ENCODE measurements at regions not wholly inside any gene's neighbourhood (a gene's known extent, or its start where the extent isn't known, plus 50 kb on each side); places are given as distances from the start of the nearest gene placed in this dataset.
"Not testable (repeated sequence)": the region's sequence is repeated elsewhere in the genome, so short reads cannot be mapped to it uniquely, and the experiment has no call there.

DNA sequence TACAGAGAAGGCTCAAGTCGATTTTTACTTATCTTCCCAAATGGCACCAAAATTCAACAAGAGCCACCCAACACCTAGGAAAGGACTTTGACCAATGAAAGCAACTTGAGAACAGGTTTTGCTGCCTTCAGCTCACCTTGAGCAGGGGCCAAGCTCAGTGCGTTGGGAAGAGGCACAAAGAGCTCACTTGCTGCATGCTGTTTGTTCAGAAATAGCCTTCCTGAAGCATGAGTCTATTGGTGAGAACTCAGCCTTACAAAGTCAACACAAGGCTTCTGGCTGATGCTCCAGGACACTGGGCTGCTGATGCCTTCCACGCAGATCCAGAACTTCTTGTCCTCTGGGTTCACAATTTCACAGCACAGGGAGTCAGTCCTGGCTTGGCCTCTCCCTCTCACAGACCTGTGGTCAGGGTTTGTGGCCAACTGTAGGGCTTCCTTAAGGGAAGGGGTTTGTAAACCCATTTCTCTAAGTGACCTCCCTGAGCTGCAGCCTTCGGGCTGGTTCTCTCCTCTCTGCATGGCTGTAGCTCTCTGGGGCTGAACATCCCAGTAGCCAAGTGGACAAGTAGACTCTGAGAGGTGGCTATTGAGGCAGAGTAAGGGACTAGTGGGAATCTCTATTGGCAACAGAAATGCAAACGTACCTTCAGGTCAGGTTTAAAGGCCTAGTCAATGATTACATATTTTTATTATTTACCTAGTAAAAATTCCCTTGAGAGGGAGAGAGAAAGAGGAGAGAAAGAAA lies 124.7 kb upstream of the GATA6 start:
- DNase-seq, result no peak

DNA sequence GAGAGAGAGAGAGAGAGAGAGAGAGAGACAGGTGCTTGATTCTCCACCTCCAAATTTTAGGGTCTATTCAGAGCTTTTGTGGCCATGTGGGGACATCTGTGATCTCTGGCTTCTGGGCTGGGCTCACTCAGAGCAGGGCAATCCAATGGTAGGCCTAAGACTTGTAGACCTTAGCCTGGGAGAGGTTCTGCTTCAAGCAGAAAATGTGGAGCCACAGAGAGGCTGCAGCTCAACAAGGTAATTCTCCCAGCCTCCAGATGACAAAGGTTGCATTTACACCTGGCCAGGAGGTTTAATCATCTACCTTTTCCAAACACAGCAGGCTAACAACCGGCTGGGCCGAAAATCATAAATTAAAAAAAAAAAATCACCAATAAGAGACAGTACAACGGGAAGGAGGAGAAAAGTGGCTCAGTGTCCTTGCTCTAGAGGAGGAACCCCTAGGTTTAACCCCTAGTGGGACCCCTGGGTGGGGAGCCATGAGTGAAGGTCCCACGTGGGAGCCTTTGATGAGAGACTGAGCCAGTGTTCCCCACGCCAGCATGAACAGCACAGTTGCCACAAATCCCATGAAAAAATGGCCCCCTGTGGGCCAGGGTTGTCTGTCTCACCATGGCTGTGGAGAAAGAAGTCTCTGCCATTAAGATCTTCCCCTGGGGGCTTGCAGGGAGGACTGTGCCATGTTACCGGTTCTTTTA lies 124.0 kb upstream of the GATA6 start:
- DNase-seq, result no peak

- DNase-seq, result no peak
Observed at GRCh38 chr18:22046473-22046872, 122.9 kb upstream of the GATA6 start.

DNA sequence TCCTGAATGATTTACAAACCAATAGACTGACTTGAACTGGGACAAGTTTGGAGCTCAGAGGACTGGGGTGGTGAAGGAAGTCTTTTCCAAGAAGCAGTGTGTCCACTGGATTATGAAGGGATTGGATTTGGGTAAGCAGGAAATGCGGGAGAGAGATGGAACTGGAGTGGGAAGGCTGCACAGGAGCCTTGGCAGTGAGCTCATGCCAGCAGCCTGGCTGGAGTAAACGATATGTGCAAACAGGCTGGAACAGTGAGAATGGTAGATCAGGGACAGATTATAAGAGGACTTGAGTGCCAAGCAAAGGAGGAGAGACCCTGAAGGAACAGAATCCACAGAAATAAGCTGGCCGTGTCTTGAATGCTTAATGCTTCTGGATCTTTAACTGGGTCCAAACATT lies 121.9 kb upstream of the GATA6 start:
- DNase-seq, result no peak

GRCh38 chr18:22048221-22048620 lies 121.2 kb upstream of the GATA6 start:
- DNase-seq, result no peak

GRCh38 chr18:22048932-22049615 lies 120.3 kb upstream of the GATA6 start:
- DNase-seq, result no peak

GRCh38 chr18:22052405-22053105 lies 116.8 kb upstream of the GATA6 start:
- no peak for DNase-seq

GRCh38 chr18:22055466-22056238 lies 113.7 kb upstream of the GATA6 start:
- DNase-seq, result no peak

DNA sequence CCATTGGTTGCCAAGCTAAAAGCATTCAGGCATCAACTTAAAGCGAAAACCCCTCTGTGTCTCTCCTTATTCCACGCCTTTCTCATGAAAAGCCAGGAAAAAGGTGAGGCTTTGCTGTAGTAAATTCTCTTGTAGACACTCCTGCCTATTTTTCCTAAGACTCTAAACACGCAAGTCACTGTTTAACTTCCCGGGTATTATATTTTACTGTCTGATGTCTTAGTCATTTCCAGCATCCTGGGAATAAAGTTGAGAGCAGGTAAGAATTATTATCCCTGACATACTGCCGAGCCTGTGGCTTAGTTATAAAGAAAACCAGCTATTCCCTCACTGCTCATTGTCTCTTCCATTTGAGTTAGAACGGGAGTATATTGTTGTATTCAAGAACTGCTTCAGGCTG lies 112.4 kb upstream of the GATA6 start:
- no peak for DNase-seq

DNA sequence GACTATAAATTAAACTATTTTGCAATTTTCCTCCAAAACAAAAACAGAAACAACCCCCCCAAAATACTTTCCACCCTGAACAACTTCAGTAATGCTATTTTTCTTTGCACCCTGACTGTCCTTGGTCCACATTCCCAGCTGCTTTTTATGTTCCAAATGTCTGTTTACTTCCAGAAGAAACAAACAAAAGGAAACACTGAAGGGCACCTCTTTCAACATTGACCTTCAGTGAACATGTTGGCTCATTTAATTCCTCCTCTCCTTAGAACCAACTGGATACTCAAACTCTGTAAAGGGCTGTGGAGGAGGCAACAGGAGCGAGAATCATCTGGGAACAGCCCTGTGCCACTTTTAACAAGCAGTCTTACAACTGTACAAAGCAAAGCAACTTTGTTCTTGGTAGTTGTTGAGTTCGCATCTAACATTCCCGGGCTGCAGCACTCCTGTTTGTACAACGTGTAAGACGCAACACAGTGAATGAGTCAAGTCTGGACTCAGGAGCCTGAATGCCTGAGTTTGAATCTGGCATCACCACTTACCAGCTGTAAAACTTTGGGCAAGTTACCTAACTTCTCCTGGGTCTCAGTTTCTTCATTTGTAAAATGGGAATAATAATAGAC lies 111.4 kb upstream of the GATA6 start:
- DNase-seq, result no peak

DNA sequence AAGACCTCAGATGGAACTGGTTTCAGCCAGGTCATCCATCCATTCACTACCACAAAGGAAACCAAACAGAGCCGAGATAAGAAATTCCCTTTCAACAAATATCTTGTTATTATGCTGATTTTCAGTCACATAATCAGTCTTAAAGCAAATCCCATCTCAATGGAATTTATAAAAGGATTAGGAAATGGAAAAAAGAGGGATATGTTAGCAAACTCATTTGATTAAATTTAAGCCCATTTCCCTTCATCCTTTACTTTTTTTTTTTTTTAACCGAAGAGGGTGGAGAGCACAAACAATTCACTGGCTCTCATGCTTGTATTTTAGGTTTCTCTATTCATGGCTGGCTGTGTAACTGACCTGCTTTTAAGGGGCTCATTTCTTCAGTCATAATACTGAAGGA lies 109.0 kb upstream of the GATA6 start:
- no peak for DNase-seq

GRCh38 chr18:22063102-22063501 lies 106.3 kb upstream of the GATA6 start:
- no peak for DNase-seq

- DNase-seq, result no peak
Observed at GRCh38 chr18:22063672-22064071, 105.7 kb upstream of the GATA6 start.

DNA sequence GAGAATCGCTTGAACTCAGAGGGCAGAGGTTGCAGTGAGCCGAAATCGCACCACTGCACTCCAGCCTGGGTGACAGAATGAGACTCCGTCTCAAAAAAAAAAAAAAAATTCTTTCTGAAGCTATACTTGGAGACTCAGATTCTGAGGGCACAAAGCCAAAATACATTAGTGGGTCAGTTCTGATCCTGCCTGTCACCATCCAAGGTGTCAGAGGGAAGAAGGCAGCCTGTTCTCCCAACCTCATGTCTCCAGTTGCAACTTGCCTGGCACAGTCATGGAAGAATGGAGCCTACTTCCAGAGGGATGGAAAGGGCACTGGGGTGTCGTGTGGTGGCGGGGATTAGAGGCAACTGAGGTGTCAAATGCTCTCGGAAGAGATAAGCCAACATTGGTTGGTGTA lies 104.8 kb upstream of the GATA6 start:
- DNase-seq, result no peak

DNA sequence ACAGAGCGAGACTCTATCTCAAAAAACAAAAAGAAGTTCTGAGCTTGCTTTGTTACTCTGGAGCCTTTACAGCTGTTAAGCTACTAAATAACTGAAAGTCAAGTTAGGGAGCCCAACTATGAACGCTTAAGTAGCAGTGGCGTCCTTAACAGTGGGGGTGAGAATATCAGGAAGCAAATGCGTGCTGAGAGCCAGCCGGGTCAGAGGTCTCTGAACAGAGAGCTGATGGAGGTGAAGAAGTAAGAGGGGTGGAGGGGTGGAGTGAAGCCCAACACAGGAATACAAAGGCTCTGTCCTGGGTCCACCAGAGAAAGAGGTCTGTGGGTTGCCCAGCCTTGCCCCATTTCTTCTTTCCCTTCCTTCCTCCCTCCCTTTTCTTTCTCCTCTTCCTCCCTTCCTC lies 104.1 kb upstream of the GATA6 start:
- DNase-seq, result no peak

- no peak for DNase-seq
Observed at GRCh38 chr18:22066083-22066485, 103.3 kb upstream of the GATA6 start.

DNA sequence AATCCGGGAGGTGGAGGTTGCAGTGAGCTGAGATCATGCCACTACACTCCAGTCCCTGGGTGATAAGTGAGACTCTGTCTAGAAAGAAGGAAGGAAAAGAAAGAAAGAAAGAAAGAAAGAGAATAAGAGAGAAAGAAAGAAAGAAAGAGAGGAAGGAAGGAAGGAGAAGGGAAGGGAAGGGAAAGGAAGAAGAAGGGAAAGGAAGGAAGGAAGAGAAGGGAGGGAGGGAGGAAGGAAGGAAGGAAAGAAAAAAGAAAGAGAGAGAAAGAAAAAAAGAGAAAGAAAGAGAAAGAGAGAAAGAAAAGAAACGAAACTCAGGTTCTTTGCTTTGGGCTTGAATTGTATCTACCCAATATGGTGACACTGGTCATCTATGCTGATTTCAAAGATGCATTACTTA lies 102.3 kb upstream of the GATA6 start:
- DNase-seq, result no peak

DNA sequence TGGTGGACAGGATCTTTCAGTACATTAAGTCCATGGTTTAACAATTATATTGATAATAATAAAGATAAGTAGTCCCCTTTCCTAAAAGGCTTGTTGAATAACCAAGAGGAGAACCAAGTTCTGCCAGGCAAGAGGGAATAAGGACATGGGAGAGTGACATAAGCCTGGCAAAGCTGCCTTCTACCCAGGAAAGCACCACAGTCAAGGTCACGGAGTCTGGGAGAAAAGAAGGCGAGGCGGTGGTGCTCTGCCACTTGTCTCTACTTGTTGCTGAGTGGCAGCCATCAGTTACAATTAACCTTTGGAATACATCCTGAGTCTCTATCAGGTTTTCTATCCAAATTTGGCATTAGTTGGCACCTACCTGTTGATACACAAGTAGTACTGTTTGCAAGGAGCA lies 101.7 kb upstream of the GATA6 start:
- DNase-seq, result no peak

- DNase-seq, result not testable (repeated sequence)
Observed at GRCh38 chr18:22068784-22069183, 100.6 kb upstream of the GATA6 start.

DNA sequence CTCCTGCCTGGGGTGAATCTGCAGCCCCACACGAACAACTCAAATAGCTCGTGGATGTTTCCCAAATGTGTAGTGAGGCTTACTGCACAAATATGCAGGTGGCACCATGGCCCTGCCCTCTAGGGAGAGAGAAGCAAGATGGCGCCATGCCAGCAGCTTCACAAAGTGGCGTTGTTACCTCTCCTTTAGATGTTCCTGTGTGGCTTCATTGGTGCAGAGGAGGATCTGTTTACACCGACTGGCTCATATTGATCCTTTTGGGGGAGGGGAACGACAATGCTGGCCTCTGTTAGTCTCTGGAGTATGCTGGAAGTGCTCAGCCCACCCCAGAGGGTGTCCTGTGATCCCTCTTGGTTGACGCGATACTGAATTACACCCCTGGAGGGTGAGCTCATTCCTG lies 99.5 kb upstream of the GATA6 start:
- DNase-seq, result no peak

DNA sequence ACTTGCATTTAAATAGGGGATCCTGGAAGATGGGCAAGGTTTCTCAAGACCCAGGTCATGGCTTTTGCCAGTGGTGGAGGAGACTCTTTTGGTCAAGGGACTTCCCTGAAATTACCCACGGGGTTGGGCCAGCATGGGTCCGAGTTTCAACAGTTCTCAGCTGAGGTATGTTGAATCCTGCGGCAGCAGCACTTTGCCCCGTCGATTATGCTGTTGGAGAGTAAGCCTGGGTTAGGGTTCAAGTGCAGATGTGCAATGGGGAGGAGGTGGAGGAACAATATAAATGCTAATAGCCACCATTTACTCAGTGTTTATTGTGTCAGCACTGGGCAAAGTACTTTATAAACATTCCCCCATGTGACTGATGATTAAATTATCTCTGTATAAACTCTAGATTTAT lies 96.0 kb upstream of the GATA6 start:
- no peak for DNase-seq
